Renal cortical epithelial cell (primary cell): ENCODE measurements at regions not wholly inside any gene's neighbourhood (a gene's known extent, or its start where the extent isn't known, plus 50 kb on each side); places are given as distances from the start of the nearest gene placed in this dataset.

ENCODE experiments used
- DNase-seq: peaks from one replicate; pipeline ENCODE4 v3.0.0-alpha.2; 2011; ENCODE audit warnings: low read depth

GRCh38 chr6:14321992-14322772 lies 204.6 kb downstream of the CD83 start:
- no peak for DNase-seq

GRCh38 chr6:14322841-14323240 lies 205.3 kb downstream of the CD83 start:
- DNase-seq: no peak

DNA sequence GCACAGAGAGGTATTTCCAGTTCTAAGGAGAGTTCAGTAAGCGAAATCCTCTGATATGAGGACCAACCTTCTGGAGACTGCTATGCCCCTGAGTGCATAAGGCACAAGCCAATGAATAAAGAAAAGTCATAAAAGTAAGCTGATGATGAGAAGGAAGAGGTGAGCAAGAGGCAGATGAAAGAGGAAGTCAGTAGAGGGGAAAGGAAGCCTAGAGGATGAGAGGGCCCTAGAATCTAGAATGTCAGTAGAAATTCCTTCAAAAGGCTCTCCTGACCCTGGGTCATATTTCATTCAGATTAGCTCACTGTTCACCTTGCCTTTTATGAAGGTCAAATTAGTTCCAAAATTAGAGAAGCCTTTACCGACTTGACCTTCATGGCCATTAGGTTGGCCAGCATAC lies 209.2 kb downstream of the CD83 start:
- DNase-seq: no peak

DNA sequence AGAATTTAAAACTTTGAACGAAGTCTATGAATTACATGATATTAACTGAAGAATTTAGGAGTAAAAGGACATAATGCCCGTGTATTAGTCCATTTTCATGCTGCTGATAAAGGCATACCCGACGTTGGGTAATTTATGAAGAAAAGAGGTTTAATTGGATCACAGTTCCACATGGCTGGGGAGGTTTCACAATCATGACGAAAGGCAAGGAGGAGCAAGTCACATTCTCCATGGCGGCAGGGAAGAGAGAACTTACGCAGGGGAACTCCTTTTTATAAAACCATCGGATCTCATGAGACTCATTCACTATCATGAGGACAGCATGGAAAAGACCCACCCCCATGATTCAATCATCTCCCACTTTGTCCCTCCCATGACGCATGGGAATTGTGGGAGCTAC lies 210.6 kb downstream of the CD83 start:
- DNase-seq: no peak

- peak; percentile 19 for DNase-seq
These were observed 216.2 kb downstream of the CD83 start for GRCh38 chr6:14333556-14334305.

GRCh38 chr6:14335071-14335470 lies 217.5 kb downstream of the CD83 start:
- DNase-seq: peak; percentile 63

DNA sequence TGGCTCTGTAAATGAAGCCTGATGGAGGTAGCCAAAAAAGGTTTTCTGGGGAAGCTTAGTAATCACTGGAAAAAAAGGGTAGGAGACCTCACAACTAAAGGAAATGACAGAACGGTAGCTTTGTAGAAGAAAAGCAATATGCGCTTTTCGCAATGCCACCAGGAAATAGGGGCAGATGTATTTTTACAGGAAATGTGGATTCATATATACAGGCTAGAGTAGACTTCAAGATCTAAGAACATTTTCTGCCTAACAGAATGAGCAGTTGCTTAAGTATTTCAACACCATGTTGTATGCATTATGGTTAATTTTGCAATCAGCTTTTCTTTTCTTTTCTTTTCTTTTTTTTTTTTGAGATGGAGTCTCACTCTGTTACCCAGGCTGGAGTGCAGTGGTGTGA lies 219.6 kb downstream of the CD83 start:
- peak; percentile 11 for DNase-seq

DNA sequence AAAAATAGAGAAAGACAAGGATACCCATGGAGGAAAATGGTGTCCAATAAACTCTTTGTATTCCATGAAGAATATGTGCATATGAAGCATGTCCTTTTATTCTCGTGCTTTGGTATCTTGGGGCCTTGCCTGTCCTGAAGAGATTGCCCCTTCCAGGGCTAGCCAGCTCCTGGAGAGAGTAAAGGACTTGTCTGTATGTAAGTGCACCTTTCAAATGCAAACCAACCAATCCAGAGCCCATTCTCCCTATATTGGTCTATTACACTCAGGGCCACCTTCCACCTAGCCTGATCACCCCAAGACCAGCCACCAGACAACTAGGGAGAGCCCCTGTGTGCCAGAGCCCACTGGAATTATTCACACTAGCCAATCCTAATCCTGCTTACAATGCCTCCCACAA lies 221.6 kb downstream of the CD83 start:
- no peak for DNase-seq

- no peak for DNase-seq
These were observed 222.4 kb downstream of the CD83 start for GRCh38 chr6:14339711-14340584.

GRCh38 chr6:14344486-14344885 lies 226.9 kb downstream of the CD83 start:
- DNase-seq: no peak

DNA sequence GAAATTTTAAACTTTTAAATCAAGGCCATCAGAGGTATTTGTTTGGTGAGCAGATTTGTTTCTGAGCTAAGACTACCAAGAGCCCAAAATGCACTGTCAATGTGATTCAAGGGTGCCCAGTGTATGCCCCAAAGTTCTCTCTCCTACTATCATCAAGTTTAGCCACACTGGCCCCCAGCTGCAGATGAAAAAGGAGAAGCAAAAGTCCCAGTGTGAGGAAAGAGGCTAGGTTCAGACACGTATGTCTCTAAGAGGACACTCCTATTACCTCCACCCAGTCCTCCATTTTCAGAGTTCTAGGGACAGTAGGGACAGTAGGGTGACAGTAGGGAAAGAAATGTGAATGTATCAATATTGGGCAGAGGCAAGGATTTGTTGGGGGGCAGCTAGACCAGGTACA lies 230.8 kb downstream of the CD83 start:
- DNase-seq: no peak

DNA sequence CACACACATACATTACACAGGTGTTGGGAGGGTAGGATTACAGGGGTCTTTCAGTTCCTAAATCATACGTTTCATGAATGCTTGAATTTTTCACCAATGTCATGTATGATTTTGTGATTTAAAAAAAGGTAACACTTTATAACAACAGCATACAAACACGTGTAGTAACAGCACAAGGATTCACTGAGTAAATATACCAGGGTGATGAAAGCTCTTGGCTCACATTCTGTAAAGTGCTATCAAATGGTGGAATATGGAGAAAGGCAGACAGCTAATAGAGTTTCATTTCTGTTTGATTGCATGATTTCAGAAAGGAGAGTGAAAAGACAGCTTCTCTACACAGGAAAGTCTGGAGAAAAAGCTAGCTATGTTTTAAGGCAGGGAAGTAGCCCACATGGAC lies 231.9 kb downstream of the CD83 start:
- no peak for DNase-seq

GRCh38 chr6:14350210-14350609 lies 232.6 kb downstream of the CD83 start:
- DNase-seq: no peak

DNA sequence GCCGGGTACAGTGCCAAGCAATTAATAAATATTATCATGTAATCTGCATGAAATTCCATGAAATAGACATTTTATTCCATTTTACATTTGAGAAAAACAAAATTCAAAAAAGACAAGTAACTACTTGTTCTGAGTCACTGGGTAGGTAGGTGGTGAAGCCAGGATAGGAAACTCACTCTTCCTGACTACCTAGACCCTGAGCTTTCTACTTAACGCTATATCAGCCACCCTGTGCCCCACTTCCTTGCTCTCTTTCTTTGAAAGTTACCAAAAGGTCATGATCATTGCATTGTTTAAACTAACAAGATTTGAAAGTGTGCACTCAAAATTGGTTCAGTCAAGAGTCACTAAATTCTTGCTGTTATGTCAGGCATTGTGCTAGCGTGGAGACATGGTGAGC lies 235.7 kb downstream of the CD83 start:
- DNase-seq: no peak

- DNase-seq: no peak
These were observed 236.2 kb downstream of the CD83 start for GRCh38 chr6:14353798-14354197.

GRCh38 chr6:14354919-14355572 lies 237.5 kb downstream of the CD83 start:
- peak; percentile 75 for DNase-seq

DNA sequence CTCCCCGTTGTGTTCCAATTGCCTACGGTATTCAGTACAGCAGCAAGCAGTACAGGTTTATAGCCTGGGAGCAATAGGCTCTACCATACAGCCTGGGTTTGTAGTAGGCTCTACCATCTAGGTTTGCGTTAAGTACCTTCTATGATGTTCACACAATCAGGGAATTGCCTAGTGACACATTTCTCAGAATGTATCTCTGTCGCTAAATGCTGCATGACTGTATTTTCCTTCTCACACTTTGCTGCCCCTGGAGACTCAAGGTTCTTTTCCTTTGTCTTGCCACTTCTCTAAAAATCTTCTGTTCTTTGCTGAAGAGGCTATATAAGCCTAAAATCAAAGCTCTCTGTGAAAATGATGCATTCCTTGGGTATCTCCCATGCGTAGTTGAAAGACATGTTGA lies 241.9 kb downstream of the CD83 start:
- no peak for DNase-seq

GRCh38 chr6:14360565-14360964 lies 243.0 kb downstream of the CD83 start:
- DNase-seq: no peak

DNA sequence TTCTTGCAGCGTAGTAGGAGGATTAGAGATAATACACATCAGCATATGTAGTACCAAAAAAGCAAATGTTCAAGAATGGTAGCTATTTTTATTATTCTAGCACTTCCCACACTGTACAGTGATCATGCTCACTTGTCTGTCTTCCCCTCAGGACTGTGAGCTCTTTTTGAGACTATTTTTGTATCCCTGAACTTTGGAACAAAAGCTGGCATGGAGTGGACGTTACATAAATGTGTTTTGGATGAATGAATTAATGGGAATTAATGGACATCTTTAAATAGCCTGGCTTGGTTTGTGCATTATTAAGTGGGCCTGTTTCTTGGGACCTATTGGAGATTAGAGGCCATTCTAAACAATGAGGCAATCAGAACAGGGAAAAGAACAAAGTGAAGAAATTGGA lies 243.7 kb downstream of the CD83 start:
- DNase-seq: no peak

DNA sequence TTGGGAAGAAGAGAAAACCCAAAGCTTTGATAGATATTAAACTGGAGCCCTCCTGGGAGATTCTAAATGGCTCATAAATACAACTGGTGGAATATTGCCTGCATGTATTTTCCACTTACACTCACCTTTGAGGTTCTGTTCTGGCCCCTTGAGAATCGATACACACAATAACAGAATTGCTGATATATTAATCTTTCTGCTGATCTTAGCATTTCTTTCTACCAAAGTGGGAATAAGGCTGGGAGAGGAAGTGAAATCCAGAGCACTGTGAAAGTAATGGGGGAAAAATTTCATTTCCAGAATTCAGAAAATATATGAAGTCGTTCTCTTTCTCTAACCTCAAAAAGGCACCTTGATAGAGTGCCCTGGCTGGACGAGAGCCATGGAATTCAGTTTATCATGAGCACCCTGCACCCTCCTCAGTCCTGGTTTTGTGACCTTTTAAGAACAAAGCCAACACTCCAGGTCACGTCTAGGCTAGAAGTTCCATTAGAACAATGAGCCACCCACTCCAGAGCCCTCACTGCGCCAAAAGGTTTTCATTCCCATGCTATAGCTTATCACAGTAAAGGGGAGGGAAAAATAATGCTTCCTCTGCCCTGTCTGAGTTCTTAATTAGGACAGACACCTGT lies 244.5 kb downstream of the CD83 start:
- no peak for DNase-seq

GRCh38 chr6:14364370-14364769 lies 246.8 kb downstream of the CD83 start:
- no peak for DNase-seq
